ENCODE measurements at regions not wholly inside any gene's neighbourhood (a gene's known extent, or its start where the extent isn't known, plus 50 kb on each side); places are given as distances from the start of the nearest gene placed in this dataset.

DNA sequence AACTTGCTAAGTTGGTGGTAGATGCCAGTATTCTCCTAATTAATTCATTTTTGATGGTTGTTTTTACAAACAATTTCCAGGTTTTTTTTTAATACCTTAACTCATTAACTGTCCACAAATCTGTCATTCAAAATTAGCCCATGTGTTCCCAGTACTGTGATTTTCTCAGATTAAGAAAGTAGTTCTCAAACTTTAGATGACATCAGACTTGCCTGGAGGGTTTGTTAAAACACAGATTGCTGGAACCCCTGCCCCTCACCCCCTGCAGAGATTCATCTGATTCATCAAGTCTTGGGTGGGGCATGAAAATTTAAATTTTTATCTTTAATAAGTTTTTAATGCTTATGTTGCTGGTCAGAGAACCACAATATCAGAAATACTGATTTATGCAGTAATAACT, 130.5 kb downstream of the BACH1 start:
- TF ChIP-seq POLR2A (IDR thresholded peaks at IDR 0.05; ENCODE audit: low read length), result no peak
- TF ChIP-seq GATA1 (IDR thresholded peaks at IDR 0.05; ENCODE audit: low read depth, low read length), result no peak

Data from erythroblast (primary cell).